ENCODE measurements at regions not wholly inside any gene's neighbourhood (a gene's known extent, or its start where the extent isn't known, plus 50 kb on each side); places are given as distances from the start of the nearest gene placed in this dataset.
A peak's percentile ranks its signal among the peaks of the same experiment; 100 is the strongest.

GRCh38 chr10:36375107-36375506 lies 733.0 kb upstream of the FZD8 start:
- DNase-seq (ENCODE audit: low read depth) = no peak

- DNase-seq (ENCODE audit: low read depth) = no peak
These were observed 731.5 kb upstream of the FZD8 start for GRCh38 chr10:36373424-36374096.

- DNase-seq (ENCODE audit: low read depth) = no peak
These were observed 725.3 kb upstream of the FZD8 start for GRCh38 chr10:36367362-36367761.

- peak; percentile 34 for DNase-seq (ENCODE audit: low read depth)
These were observed 724.7 kb upstream of the FZD8 start for GRCh38 chr10:36366843-36367242.

GRCh38 chr10:36366065-36366464 lies 724.0 kb upstream of the FZD8 start:
- no peak for DNase-seq (ENCODE audit: low read depth)

GRCh38 chr10:36362257-36362656 lies 720.2 kb upstream of the FZD8 start:
- DNase-seq (ENCODE audit: low read depth) = no peak

- DNase-seq (ENCODE audit: low read depth) = peak; percentile 69
These were observed 716.6 kb upstream of the FZD8 start for GRCh38 chr10:36358736-36359135.

GRCh38 chr10:36354633-36355032 lies 712.5 kb upstream of the FZD8 start:
- DNase-seq (ENCODE audit: low read depth) = no peak

- no peak for DNase-seq (ENCODE audit: low read depth)
These were observed 709.1 kb upstream of the FZD8 start for GRCh38 chr10:36351159-36351558.

- DNase-seq (ENCODE audit: low read depth) = peak; percentile 88
These were observed 707.5 kb upstream of the FZD8 start for GRCh38 chr10:36349445-36350078.

GRCh38 chr10:36345807-36346206 lies 703.7 kb upstream of the FZD8 start:
- peak; percentile 15 for DNase-seq (ENCODE audit: low read depth)

- DNase-seq (ENCODE audit: low read depth) = no peak
These were observed 703.1 kb upstream of the FZD8 start for GRCh38 chr10:36345175-36345533.

GRCh38 chr10:36344240-36345174 lies 702.4 kb upstream of the FZD8 start:
- peak; percentile 41 for DNase-seq (ENCODE audit: low read depth)

- no peak for DNase-seq (ENCODE audit: low read depth)
These were observed 700.7 kb upstream of the FZD8 start for GRCh38 chr10:36342781-36343180.

- DNase-seq (ENCODE audit: low read depth) = no peak
These were observed 699.4 kb upstream of the FZD8 start for GRCh38 chr10:36341471-36341870.

GRCh38 chr10:36336315-36336714 lies 694.2 kb upstream of the FZD8 start:
- DNase-seq (ENCODE audit: low read depth) = peak; percentile 76

GRCh38 chr10:36333446-36333845 lies 691.4 kb upstream of the FZD8 start:
- DNase-seq (ENCODE audit: low read depth) = no peak

- no peak for DNase-seq (ENCODE audit: low read depth)
These were observed 690.8 kb upstream of the FZD8 start for GRCh38 chr10:36332926-36333325.

- no peak for DNase-seq (ENCODE audit: low read depth)
These were observed 689.0 kb upstream of the FZD8 start for GRCh38 chr10:36331121-36331520.

GRCh38 chr10:36325815-36326214 lies 683.7 kb upstream of the FZD8 start:
- DNase-seq (ENCODE audit: low read depth) = no peak

- DNase-seq (ENCODE audit: low read depth) = no peak
These were observed 682.7 kb upstream of the FZD8 start for GRCh38 chr10:36324831-36325230.

GRCh38 chr10:36313142-36313541 lies 671.0 kb upstream of the FZD8 start:
- peak; percentile 4 for DNase-seq (ENCODE audit: low read depth)

GRCh38 chr10:36303896-36304295 lies 661.8 kb upstream of the FZD8 start:
- DNase-seq (ENCODE audit: low read depth) = no peak
